Mesenchymal stem cell (in vitro differentiated cells and primary cell): ENCODE measurements at regions not wholly inside any gene's neighbourhood (a gene's known extent, or its start where the extent isn't known, plus 50 kb on each side); places are given as distances from the start of the nearest gene placed in this dataset.

Experiments used
- DNase-seq: peaks from one replicate; pipeline ENCODE4 v3.0.0-alpha.2; 2013
- H2AFZ ChIP-seq: one replicate; pipeline ENCODE4 v1.6.1; 2013; ENCODE audit warnings: low read depth, mild to moderate bottlenecking, control low read depth, inconsistent platforms, low read length, moderate library complexity
- H2AK5ac ChIP-seq: 2 replicates; pipeline ENCODE4 v1.6.1; 2013; ENCODE audit warnings: low read length, moderate library complexity, mild to moderate bottlenecking, inconsistent platforms; ENCODE audit not compliant: severe bottlenecking
- H2BK120ac ChIP-seq: one replicate; pipeline ENCODE4 v1.6.1; 2013; ENCODE audit warnings: low read depth, mild to moderate bottlenecking, inconsistent platforms, low read length, moderate library complexity
- H2BK12ac ChIP-seq, 2 experiments: one replicate each; pipeline ENCODE4 v1.6.1; 2013; ENCODE audit warnings: inconsistent platforms in 2 of 2, low read length in 2 of 2, mild to moderate bottlenecking in 2 of 2, moderate library complexity in 2 of 2, control low read depth in 1 of 2
- H2BK15ac ChIP-seq: one replicate; pipeline ENCODE4 v1.6.1; 2013; ENCODE audit warnings: mild to moderate bottlenecking, low read depth, inconsistent platforms; ENCODE audit not compliant: poor library complexity, severe bottlenecking
- H2BK5ac ChIP-seq: 2 replicates; pipeline ENCODE4 v1.6.1; 2013; ENCODE audit warnings: low read depth, mild to moderate bottlenecking, low read length, control low read depth, inconsistent platforms; ENCODE audit not compliant: poor library complexity, severe bottlenecking
- H3K14ac ChIP-seq, 2 experiments: one replicate each; pipeline ENCODE4 v1.6.1; 2013; ENCODE audit warnings: inconsistent platforms in 2 of 2, low read length in 2 of 2, control low read depth in 1 of 2, mild to moderate bottlenecking in 1 of 2, moderate library complexity in 1 of 2
- H3K18ac ChIP-seq, 2 experiments: one replicate each; pipeline ENCODE4 v1.6.1; 2013; ENCODE audit warnings: inconsistent platforms in 2 of 2, low read length in 2 of 2, control low read depth in 1 of 2, low read depth in 1 of 2, mild to moderate bottlenecking in 1 of 2
- H3K23ac ChIP-seq, 2 experiments: one replicate each; pipeline ENCODE4 v1.6.1; 2013; ENCODE audit warnings: inconsistent platforms in 2 of 2, low read length in 2 of 2, mild to moderate bottlenecking in 2 of 2, moderate library complexity in 2 of 2, control low read depth in 1 of 2
- H3K27ac ChIP-seq: 2 replicates; pipeline ENCODE4 v1.5.1; 2013; ENCODE audit warnings: mild to moderate bottlenecking, moderate library complexity, low read length, control low read depth, inconsistent platforms; ENCODE audit not compliant: poor library complexity, severe bottlenecking
- H3K27me3 ChIP-seq, 2 experiments: 2 replicates each; pipeline versions ENCODE4 v1.6.1 to v1.7.0; 2013; ENCODE audit warnings: low read length in 2 of 2, mild to moderate bottlenecking in 2 of 2, moderate library complexity in 2 of 2, control low read depth in 1 of 2, inconsistent platforms in 1 of 2; ENCODE audit not compliant: control insufficient read depth in 1 of 2, insufficient read depth in 1 of 2
- H3K36me3 ChIP-seq, 2 experiments: 2 replicates each; pipeline versions ENCODE4 v1.6.1 to v1.7.0; 2013; ENCODE audit warnings: low read length in 2 of 2, control low read depth in 1 of 2, inconsistent platforms in 1 of 2, low read depth in 1 of 2, mild to moderate bottlenecking in 1 of 2; ENCODE audit not compliant: insufficient read depth in 2 of 2, control insufficient read depth in 1 of 2
- H3K4ac ChIP-seq, 2 experiments: one replicate each; pipeline ENCODE4 v1.6.1; 2013; ENCODE audit warnings: inconsistent platforms in 2 of 2, low read length in 2 of 2, mild to moderate bottlenecking in 2 of 2, moderate library complexity in 2 of 2, control low read depth in 1 of 2, low read depth in 1 of 2
- H3K4me1 ChIP-seq: 2 replicates; pipeline ENCODE4 v1.6.1; 2013; ENCODE audit warnings: low read depth, low read length, control low read depth; ENCODE audit not compliant: control insufficient read depth, insufficient read depth
- H3K4me2 ChIP-seq: 2 replicates; pipeline ENCODE4 v1.6.1; 2013; ENCODE audit warnings: low read length, mild to moderate bottlenecking, inconsistent platforms; ENCODE audit not compliant: poor library complexity, severe bottlenecking
- H3K4me3 ChIP-seq, 2 experiments: 2 replicates each; pipeline versions ENCODE4 v1.5.1 to v1.7.0; 2013; ENCODE audit warnings: low read length in 2 of 2, mild to moderate bottlenecking in 2 of 2, control low read depth in 1 of 2, low read depth in 1 of 2; ENCODE audit not compliant: insufficient read depth in 1 of 2
- H3K79me1 ChIP-seq: replicated peaks from 2 replicates; pipeline ENCODE4 v1.6.1; 2013; ENCODE audit warnings: mild to moderate bottlenecking, control low read depth, low read length, inconsistent platforms; ENCODE audit not compliant: poor library complexity, severe bottlenecking
- H3K9ac ChIP-seq: 2 replicates; pipeline ENCODE4 v1.7.0; 2013; ENCODE audit warnings: mild to moderate bottlenecking, low read length, moderate library complexity
- H3K9me3 ChIP-seq: 2 replicates; pipeline ENCODE4 v1.7.0; 2013; ENCODE audit warnings: mild to moderate bottlenecking, low read length; ENCODE audit not compliant: control insufficient read depth
- H4K8ac ChIP-seq: one replicate; pipeline ENCODE4 v1.6.1; 2013; ENCODE audit warnings: inconsistent platforms, mild to moderate bottlenecking, low read length, moderate library complexity
- H4K91ac ChIP-seq: one replicate; pipeline ENCODE4 v1.6.1; 2013; ENCODE audit warnings: mild to moderate bottlenecking, low read length, inconsistent platforms
- WGBS: methylation state at CpG from one replicate; pipeline ENCODE4 v1.1.7; 2013; ENCODE audit warnings: mixed read lengths; 5-methylcytosine and 5-hydroxymethylcytosine counted together

- H2BK5ac ChIP-seq = no peak overlapping the region
- H3K79me1 ChIP-seq = no peaks in the 10 kb centered on the region
- H2BK15ac ChIP-seq = no peak overlapping the region
- H3K4ac ChIP-seq = no peak overlapping the region
- no peak overlapping the region for H2BK12ac ChIP-seq
- H3K23ac ChIP-seq = no peak overlapping the region
- H3K9ac ChIP-seq = no peak overlapping the region
- no peak overlapping the region for H4K8ac ChIP-seq
- no peaks in the 10 kb centered on the region for H3K9me3 ChIP-seq
- 86% methylated on average over 2 of the region's 2 CpGs for WGBS
- H3K4me1 ChIP-seq = no peaks in the 10 kb centered on the region
- no peak overlapping the region for H4K91ac ChIP-seq
- no peak overlapping the region for H2AFZ ChIP-seq
- H3K4me3 ChIP-seq = no peak overlapping the region
- no peak overlapping the region for H3K27ac ChIP-seq
- no peak overlapping the region for H3K14ac ChIP-seq
- no peak overlapping the region for H2AK5ac ChIP-seq
- H3K36me3 ChIP-seq = no peaks in the 10 kb centered on the region
- no peak overlapping the region for H3K4me2 ChIP-seq
- no peaks in the 10 kb centered on the region for H3K27me3 ChIP-seq
- no peak overlapping the region for H2BK120ac ChIP-seq
- no peak overlapping the region for H3K18ac ChIP-seq
- DNase-seq = no peak
Measured at GRCh38 chr10:30125496-30125895, 66.1 kb upstream of the JCAD start.

- no peak overlapping the region for H3K27ac ChIP-seq
- no peak overlapping the region for H2AK5ac ChIP-seq
- H2BK15ac ChIP-seq = no peak overlapping the region
- no peak overlapping the region for H2AFZ ChIP-seq
- no peaks in the 10 kb centered on the region for H3K9me3 ChIP-seq
- no peak overlapping the region for H2BK120ac ChIP-seq
- H3K4me1 ChIP-seq = no peaks in the 10 kb centered on the region
- no peak overlapping the region for H3K14ac ChIP-seq
- H4K91ac ChIP-seq = no peak overlapping the region
- no peak overlapping the region for H2BK12ac ChIP-seq
- no peak overlapping the region for H2BK5ac ChIP-seq
- no peak overlapping the region for H3K18ac ChIP-seq
- 85% methylated on average over 6 of the region's 6 CpGs for WGBS
- DNase-seq = no peak
- no peak overlapping the region for H3K4ac ChIP-seq
- H3K9ac ChIP-seq = no peak overlapping the region
- H3K23ac ChIP-seq = no peak overlapping the region
- no peak overlapping the region for H3K4me3 ChIP-seq
- no peaks in the 10 kb centered on the region for H3K79me1 ChIP-seq
- H4K8ac ChIP-seq = no peak overlapping the region
- no peak overlapping the region for H3K4me2 ChIP-seq
- no peaks in the 10 kb centered on the region for H3K36me3 ChIP-seq
- no peaks in the 10 kb centered on the region for H3K27me3 ChIP-seq
Measured at GRCh38 chr10:30124704-30125103, 65.3 kb upstream of the JCAD start.

- Histone ChIP-seq H2BK12ac (no peak overlapping the region), H3K14ac (no peak overlapping the region), H3K79me1 (no peaks in the 10 kb centered on the region), H3K23ac (no peak overlapping the region), H4K91ac (no peak overlapping the region), H2BK5ac (no peak overlapping the region), H3K4ac (no peak overlapping the region), H3K9ac (no peak overlapping the region), H2BK15ac (no peak overlapping the region), H4K8ac (no peak overlapping the region), H2BK120ac (no peak overlapping the region), H3K27ac (no peak overlapping the region), H3K27me3 (peaks cover 0 to 8% of the 10 kb centered on the region in 2 experiments), H3K18ac (no peak overlapping the region), H3K9me3 (no peaks in the 10 kb centered on the region), H3K36me3 (no peaks in the 10 kb centered on the region), H2AK5ac (no peak overlapping the region), H3K4me3 (no peak overlapping the region), H3K4me1 (no peaks in the 10 kb centered on the region), H3K4me2 (no peak overlapping the region), H2AFZ (no peak overlapping the region)
- 79% methylated on average over 2 of the region's 2 CpGs for WGBS
- no peak for DNase-seq
Measured at GRCh38 chr10:30121401-30121800, 62.0 kb upstream of the JCAD start.

GRCh38 chr10:30118590-30118989 is 59.2 kb upstream of the JCAD start:
- Histone ChIP-seq H3K23ac (no peak overlapping the region), H2AK5ac (no peak overlapping the region), H3K36me3 (no peaks in the 10 kb centered on the region), H2BK15ac (no peak overlapping the region), H2BK5ac (no peak overlapping the region), H3K14ac (no peak overlapping the region), H2AFZ (no peak overlapping the region), H3K18ac (no peak overlapping the region), H4K91ac (no peak overlapping the region), H3K4me2 (no peak overlapping the region), H4K8ac (no peak overlapping the region), H2BK12ac (no peak overlapping the region), H3K27me3 (peaks cover 0 to 20% of the 10 kb centered on the region in 2 experiments), H3K79me1 (no peaks in the 10 kb centered on the region), H3K4me1 (no peaks in the 10 kb centered on the region), H2BK120ac (no peak overlapping the region), H3K9me3 (no peaks in the 10 kb centered on the region), H3K9ac (no peak overlapping the region), H3K4me3 (no peak overlapping the region), H3K27ac (no peak overlapping the region), H3K4ac (no peak overlapping the region)
- no peak for DNase-seq
- WGBS = 78% methylated on average over 3 of the region's 3 CpGs
